AG04450 (cell line): ENCODE measurements at regions not wholly inside any gene's neighbourhood (a gene's known extent, or its start where the extent isn't known, plus 50 kb on each side); places are given as distances from the start of the nearest gene placed in this dataset.

Source experiments
- CTCF ChIA-PET: fragments of 300-600, 350-600 bp; formaldehyde crosslinking; extraction: SDS; loops from one replicate; lab custom pipeline; 2022; ENCODE audit warnings: antibody characterized with exemption, inconsistent platforms; lab: Charles Lee
- POLR2A ChIA-PET: fragments of 350-600 bp; formaldehyde crosslinking; extraction: SDS; loops from one replicate; lab custom pipeline; 2021; ENCODE audit warnings: antibody characterized with exemption, inconsistent platforms; lab: Yijun Ruan, JAX
- DNase-seq: peaks from one replicate; pipeline ENCODE4 v3.0.0-alpha.2; 2011; ENCODE audit warnings: low read depth, low spot score
- H3K27ac ChIP-seq: one replicate; pipeline ENCODE4 v1.5.1; 2012; ENCODE audit warnings: low read depth, low read length, control low read depth
- H3K27me3 ChIP-seq: one replicate; pipeline ENCODE4 v1.6.0; 2012; ENCODE audit warnings: low read length; ENCODE audit not compliant: control insufficient read depth, insufficient read depth
- H3K4me3 ChIP-seq: 2 replicates; pipeline ENCODE4 v1.5.1; 2011; ENCODE audit warnings: mild to moderate bottlenecking, low read depth, low read length, control low read depth
- H3K9me3 ChIP-seq: 2 replicates; pipeline ENCODE4 v1.5.1; 2012; ENCODE audit warnings: low read length; ENCODE audit not compliant: control insufficient read depth, insufficient read depth
- CTCF ChIP-seq: IDR thresholded peaks from 2 replicates; pipeline ENCODE4 v1.5.1; 2011; ENCODE audit warnings: low read depth, low read length, control low read depth, inconsistent platforms

GRCh38 chr12:119266963-119267362, 67.6 kb upstream of the CCDC60 start:
- no peak for TF ChIP-seq CTCF
- no peak for DNase-seq
- Histone ChIP-seq H3K27me3 (no peaks in the 10 kb centered on the region), H3K4me3 (no peak overlapping the region), H3K9me3 (peaks cover 3% of the 10 kb centered on the region), H3K27ac (no peak overlapping the region)
- ChIA-PET POLR2A (no interaction called here), CTCF (no interaction called here)

GRCh38 chr12:119274636-119275065, 59.9 kb upstream of the CCDC60 start:
- ChIA-PET POLR2A (no interaction called here), CTCF (no interaction called here)
- DNase-seq = no peak
- H3K4me3 ChIP-seq = no peak overlapping the region
- H3K9me3 ChIP-seq = peaks cover 10% of the 10 kb centered on the region
- H3K27ac ChIP-seq = no peak overlapping the region
- no peak for TF ChIP-seq CTCF
- no peaks in the 10 kb centered on the region for H3K27me3 ChIP-seq

GRCh38 chr12:119283310-119283709, 51.2 kb upstream of the CCDC60 start:
- H3K4me3 ChIP-seq = no peak overlapping the region
- no peak for TF ChIP-seq CTCF
- H3K27me3 ChIP-seq = no peaks in the 10 kb centered on the region
- no peak for DNase-seq
- ChIA-PET POLR2A (no interaction called here), CTCF (no interaction called here)
- H3K27ac ChIP-seq = no peak overlapping the region
- peaks cover 10% of the 10 kb centered on the region for H3K9me3 ChIP-seq
